ENCODE measurements at regions not wholly inside any gene's neighbourhood (a gene's known extent, or its start where the extent isn't known, plus 50 kb on each side); places are given as distances from the start of the nearest gene placed in this dataset.
A peak's percentile ranks its signal among the peaks of the same experiment; 100 is the strongest.

DNA sequence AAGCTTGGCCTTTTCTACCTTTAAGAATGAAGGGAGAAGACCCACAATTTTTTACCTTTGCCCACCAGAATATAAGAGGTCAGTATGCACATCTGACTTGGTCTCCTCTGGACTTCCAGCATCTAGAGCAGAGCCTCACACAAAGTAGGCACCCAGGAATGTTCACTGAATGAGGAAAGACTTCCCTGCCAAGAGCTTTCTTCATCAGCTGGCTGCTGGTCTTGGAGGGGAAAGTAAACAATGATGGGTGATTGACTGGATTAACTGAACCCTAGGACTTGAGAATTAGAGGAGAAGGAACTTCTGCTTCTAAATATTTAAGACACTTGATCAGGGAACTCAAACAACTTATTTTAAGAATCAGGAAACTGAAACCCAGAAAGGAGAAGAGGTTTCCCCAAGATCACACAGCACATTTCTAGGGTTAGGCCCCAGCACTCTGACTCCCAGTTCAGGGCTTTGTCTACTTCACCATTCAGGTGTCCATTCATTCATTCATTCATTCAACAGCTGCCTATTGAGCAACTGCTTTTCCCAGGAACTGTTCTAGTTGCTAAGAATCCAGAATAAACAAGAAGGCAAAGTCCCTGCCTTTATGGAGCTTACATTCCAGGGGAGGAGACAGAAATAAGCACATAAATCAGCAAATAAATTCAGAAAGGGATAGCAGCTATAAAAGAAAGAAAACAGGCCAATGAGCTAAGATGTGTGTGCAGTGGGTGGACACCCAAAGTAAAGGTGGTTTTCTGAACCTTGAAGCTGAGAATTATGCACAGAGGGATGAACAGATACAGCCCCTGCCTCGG, 216.9 kb upstream of the LRFN2 start:
- no peaks in the 10 kb centered on the region for H3K4me1 Mint-ChIP-seq (ENCODE audit: low read depth)
- no peaks in the 10 kb centered on the region for H3K9me3 Mint-ChIP-seq (ENCODE audit: low read depth)
- no peak overlapping the region for H3K27ac Mint-ChIP-seq
- no peaks in the 10 kb centered on the region for H3K36me3 Mint-ChIP-seq
- no peak overlapping the region for H3K4me3 Mint-ChIP-seq
- H3K27me3 Mint-ChIP-seq: no peaks in the 10 kb centered on the region

DNA sequence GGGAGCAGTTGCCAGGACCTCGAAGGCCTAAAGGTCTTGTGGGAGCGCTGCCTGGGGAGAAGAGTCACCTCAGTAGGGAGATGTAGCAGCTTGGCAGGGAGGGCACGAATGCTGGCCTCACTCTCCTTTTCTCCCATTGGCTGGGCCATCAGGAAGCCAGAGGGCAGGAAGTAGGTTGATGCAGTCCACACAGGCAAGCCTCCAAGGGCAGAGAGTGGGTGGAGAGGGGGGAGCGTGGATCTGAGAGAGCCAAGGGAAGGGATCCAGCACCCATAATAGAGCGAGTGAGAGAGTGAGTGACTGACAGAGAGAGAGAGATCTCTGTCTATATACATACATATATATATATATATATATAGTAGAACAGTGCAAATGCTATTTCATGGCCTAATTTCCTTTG, 215.3 kb upstream of the LRFN2 start:
- H3K27ac Mint-ChIP-seq: no peak overlapping the region
- H3K36me3 Mint-ChIP-seq: no peaks in the 10 kb centered on the region
- H3K4me3 Mint-ChIP-seq: no peak overlapping the region
- no peaks in the 10 kb centered on the region for H3K9me3 Mint-ChIP-seq (ENCODE audit: low read depth)
- H3K27me3 Mint-ChIP-seq: no peaks in the 10 kb centered on the region
- no peaks in the 10 kb centered on the region for H3K4me1 Mint-ChIP-seq (ENCODE audit: low read depth)

DNA sequence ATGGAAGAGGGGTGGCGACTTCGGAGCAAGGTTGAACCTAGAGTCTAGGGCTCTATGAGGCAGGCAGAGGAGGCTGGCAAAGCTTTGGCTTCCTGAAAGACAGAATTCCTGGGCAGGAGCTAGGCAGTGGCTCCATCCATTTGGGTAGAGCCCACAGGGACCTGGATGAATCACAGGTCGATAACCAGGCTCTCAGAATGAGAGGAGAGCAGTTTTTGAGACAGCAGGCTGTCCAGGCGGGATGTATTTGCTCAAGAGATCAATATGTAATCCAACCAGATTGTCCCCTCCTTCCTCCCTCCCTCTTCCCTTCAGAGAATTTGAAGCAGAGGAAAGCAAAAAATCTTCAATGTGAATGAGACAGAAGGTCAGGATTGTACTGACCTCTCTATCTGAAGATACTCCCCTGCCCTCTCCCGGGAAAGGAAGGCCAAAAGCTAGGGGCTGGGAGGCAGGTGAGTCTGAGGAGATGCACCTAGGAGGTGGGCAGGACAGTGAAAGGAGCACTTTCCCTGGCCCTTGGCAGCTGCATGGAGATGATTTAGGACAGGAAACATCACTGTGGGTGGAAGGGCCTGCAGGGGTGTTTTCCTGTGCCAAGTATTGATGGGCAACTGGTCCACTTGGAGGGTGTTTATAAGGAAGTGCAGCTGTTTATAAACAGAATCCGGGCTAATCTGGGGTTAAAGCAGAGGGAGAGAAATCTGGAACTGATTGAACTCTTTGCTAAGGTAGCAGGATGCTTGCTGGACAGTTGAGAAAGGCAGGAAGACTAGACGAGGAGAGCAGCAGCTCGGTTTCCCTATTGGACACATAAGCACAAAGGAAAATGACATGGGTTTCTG, 212.4 kb upstream of the LRFN2 start:
- Mint-ChIP-seq H3K4me1 (ENCODE audit: low read depth) (no peaks in the 10 kb centered on the region), H3K36me3 (no peaks in the 10 kb centered on the region), H3K27ac (no peak overlapping the region), H3K27me3 (no peaks in the 10 kb centered on the region), H3K4me3 (no peak overlapping the region), H3K9me3 (ENCODE audit: low read depth) (no peaks in the 10 kb centered on the region)

DNA sequence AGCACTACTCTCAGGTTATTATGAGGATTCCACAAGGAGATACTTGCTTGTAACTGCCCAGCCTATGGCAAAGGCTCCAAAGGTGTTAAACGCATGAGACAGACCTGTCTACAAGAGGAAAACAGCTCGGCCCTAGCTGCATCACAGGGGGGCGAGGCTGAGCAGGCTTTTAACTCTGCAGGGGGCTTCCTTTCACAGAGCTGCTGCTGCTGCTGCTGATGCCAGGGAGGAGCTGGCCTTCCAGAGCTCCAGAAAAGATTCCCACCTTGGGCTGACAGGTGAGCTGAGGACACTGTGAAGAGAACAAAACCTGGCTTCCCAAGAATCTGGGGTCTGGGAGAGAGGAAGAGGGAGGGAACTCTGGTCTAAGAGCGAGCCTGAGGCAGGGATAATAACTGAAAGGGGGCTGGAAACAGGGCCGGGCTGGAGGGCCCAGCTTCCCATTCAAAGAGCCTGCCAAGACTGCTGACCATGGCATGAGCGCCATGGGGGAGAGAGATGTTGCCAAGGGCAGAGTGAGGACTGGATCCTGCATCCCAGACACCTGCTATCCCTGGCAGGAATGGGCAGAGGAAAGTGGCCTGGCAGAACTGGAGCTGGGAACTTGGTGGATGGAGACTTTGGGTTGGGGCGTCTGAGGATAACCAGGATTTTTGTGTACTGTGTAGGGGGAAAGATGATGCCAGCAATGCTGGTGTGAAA, 211.1 kb upstream of the LRFN2 start:
- no peaks in the 10 kb centered on the region for H3K36me3 Mint-ChIP-seq
- H3K4me3 Mint-ChIP-seq: no peak overlapping the region
- H3K27me3 Mint-ChIP-seq: no peaks in the 10 kb centered on the region
- H3K27ac Mint-ChIP-seq: no peak overlapping the region
- no peaks in the 10 kb centered on the region for H3K4me1 Mint-ChIP-seq (ENCODE audit: low read depth)
- no peaks in the 10 kb centered on the region for H3K9me3 Mint-ChIP-seq (ENCODE audit: low read depth)

DNA sequence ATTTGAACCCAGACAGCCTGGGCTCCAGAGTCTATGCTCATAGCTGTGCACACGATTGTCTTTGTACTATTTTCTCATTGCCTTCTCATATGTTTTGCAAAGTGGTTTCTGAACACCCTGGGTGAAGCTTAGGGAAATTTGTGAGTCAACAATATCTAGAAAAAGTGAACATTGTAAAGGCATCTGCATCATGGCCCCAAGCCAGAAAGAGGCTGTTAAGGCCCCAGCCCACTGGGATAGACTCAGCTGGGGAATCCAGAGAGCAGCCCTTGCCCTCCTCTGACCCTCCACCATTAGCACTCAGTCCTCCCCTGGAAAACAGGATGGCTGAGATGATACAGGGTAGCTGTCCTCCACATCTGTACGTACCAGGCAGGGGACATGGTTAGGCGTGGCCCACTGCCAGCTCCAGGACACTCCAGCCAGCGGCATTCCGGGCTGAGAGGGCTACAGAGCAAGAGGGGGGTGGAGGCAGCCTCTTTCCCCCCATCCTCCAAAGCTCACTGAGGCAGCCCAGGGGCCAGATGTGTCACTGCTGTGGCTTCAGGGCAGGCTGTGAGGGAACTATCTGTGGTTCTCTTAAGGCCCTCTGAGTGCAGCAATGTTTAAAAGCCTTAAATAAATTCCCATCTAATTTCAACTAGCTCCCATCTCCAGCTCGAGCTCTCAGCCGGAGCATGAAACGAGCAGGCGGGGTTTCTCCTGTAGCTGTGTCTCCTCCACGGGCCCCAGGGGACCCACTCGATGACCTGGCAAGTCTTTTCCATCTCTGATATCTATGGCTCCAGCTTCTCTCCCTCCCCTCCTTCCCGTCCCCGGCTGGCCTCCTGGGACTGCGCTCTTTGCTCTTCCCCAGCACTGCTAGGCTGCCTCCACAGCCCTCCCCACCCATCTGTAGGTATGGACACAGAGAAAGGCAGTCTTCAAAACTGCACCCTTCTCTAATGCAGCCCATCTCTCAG, 209.4 kb upstream of the LRFN2 start:
- no peak overlapping the region for H3K27ac Mint-ChIP-seq
- H3K9me3 Mint-ChIP-seq (ENCODE audit: low read depth): no peaks in the 10 kb centered on the region
- no peak overlapping the region for H3K4me3 Mint-ChIP-seq
- H3K4me1 Mint-ChIP-seq (ENCODE audit: low read depth): no peaks in the 10 kb centered on the region
- H3K36me3 Mint-ChIP-seq: no peaks in the 10 kb centered on the region
- no peaks in the 10 kb centered on the region for H3K27me3 Mint-ChIP-seq

DNA sequence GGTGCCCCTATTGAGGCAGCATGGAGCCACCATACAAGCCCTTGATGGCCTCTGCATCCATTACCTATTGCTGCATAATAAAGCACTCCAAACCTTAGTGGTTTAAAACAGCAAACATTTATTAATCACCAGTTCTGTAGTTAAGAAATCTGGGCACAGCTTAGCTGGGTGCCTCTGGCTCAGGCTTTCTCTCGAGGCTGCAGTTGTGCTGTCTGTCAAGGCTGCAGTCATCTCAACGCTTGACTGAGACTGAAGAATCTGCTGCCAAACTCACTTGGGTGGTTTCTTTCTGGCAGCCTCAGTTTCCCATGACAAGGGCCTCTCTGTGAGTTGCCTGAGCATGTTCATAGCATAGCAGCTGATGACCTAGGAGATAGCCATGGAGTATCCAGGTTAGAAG, 207.4 kb upstream of the LRFN2 start:
- Mint-ChIP-seq H3K27me3 (no peaks in the 10 kb centered on the region), H3K4me1 (ENCODE audit: low read depth) (peaks cover 2% of the 10 kb centered on the region), H3K4me3 (no peak overlapping the region), H3K9me3 (ENCODE audit: low read depth) (no peaks in the 10 kb centered on the region), H3K27ac (no peak overlapping the region), H3K36me3 (no peaks in the 10 kb centered on the region)

DNA sequence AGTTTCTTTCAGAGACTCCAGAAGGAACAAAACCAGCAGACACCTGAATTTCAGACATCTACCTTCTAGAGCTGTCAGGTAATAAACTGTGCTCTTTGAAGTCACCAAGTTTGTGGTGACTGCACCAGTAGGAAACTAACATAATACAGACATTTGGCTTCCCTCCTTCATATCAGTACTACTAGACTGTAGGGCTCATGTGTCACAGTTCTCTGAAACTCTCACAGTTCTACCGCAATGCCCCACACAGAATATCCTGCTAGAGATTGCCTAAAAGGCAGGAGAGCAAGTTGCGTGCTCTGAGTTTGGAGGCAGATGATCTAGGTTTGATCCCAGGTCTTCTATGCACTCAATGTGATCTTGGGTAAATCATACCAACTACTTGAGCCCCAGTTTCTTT, 205.0 kb upstream of the LRFN2 start:
- peaks cover 16% of the 10 kb centered on the region for H3K4me1 Mint-ChIP-seq (ENCODE audit: low read depth)
- H3K4me3 Mint-ChIP-seq: no peak overlapping the region

DNA sequence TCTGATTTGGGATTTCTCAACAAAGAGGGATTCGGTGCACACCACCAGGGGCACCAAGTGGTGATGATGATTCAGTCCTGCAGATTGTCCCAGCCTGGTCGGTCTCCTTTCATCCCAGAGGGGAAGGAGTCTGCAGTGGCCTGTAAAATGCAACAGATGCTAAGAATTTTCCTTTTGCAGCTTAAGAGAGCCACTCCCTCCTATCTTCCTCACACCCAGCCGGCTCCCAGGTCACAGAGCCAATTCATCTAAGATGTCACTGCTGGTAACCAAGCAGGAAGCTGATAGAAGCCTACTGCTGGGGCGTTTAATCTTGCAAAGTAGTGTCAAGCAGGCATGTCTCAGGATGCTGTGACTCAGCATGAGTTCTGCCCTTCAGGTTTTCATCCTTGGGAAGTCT, 203.8 kb upstream of the LRFN2 start:
- H3K4me3 Mint-ChIP-seq: no peak overlapping the region
- H3K27ac Mint-ChIP-seq: no peak overlapping the region
- no peaks in the 10 kb centered on the region for H3K27me3 Mint-ChIP-seq
- H3K36me3 Mint-ChIP-seq: no peaks in the 10 kb centered on the region
- peaks cover 16% of the 10 kb centered on the region for H3K4me1 Mint-ChIP-seq (ENCODE audit: low read depth)
- no peaks in the 10 kb centered on the region for H3K9me3 Mint-ChIP-seq (ENCODE audit: low read depth)

More for the DNA sequence above, 205.0 kb upstream of the LRFN2 start:
- Mint-ChIP-seq H3K27ac (no peak overlapping the region), H3K27me3 (no peaks in the 10 kb centered on the region), H3K36me3 (no peaks in the 10 kb centered on the region), H3K9me3 (ENCODE audit: low read depth) (no peaks in the 10 kb centered on the region)

DNA sequence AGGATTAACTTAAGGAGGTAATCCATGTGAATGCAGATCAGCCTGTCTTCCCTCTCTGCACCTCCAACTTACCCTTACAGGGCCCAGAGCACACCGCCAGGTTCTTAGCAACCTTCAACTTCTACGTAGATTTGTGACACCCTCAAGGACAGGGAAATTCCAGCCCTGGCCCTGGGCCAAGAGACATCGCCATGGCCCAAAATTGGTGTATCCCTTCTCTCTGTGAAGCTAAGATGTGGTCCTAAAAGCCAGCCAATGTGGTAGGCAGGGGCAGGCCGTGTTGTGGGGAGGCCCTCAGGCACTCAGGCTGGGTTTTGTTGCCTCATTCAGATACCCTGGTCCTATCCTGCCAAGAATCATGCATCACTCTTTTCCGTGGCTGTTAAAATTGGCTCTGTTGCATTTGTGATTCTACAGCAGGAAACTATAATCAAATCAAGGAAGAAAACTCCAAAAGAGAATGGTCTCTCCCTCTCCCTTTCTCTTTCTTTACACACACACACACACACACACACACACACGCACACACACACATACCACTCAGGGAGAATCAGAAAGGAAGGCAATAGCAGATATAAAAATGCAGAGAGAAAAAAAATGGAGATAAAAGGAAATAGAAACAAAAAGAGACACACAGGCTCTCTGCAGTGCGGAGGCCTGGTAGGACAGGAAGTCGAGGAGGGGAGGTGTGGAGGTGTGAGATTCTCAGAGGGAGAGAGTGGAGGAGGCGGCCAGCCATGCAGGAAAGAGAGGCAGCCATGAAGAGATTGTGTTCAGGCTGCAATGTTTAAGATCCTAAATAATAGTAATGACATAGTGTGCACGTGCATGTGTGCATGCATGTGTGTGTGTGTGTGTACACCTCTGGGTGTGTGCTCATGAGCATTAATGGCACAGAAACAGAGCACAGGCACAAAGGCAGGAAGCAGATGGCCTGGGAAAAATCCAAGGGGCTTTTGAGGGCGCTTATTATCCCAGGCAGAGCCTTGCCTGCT, 201.8 kb upstream of the LRFN2 start:
- no peak overlapping the region for H3K4me3 Mint-ChIP-seq
- H3K36me3 Mint-ChIP-seq: no peaks in the 10 kb centered on the region

DNA sequence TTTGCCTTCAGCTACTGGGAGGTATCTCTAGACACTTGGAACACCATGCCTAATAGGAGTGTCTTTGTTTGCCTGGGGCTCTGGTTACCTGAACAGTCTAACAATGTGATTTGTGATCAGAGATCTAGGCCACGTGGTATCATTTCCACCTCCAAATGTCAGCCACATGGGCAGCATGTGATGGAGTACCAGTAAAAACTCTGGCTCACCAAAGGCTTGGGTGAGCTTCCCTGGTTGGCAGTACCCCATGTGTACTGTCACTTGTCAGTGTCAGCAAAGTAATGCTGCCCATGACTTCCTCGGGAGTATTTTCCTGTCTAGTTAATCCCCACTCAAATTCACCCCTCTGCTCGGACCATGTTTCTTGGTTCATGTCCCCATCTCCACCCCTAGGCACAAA, 195.2 kb upstream of the LRFN2 start:
- Mint-ChIP-seq H3K4me1 (ENCODE audit: low read depth) (no peaks in the 10 kb centered on the region), H3K27me3 (no peaks in the 10 kb centered on the region), H3K9me3 (ENCODE audit: low read depth) (no peaks in the 10 kb centered on the region), H3K27ac (no peak overlapping the region), H3K36me3 (no peaks in the 10 kb centered on the region), H3K4me3 (no peak overlapping the region)

More for the DNA sequence above, 201.8 kb upstream of the LRFN2 start:
- H3K27ac Mint-ChIP-seq: peak overlapping the region; percentile 66
- no peaks in the 10 kb centered on the region for H3K9me3 Mint-ChIP-seq (ENCODE audit: low read depth)
- H3K27me3 Mint-ChIP-seq: no peaks in the 10 kb centered on the region
- peaks cover 16% of the 10 kb centered on the region for H3K4me1 Mint-ChIP-seq (ENCODE audit: low read depth)

DNA sequence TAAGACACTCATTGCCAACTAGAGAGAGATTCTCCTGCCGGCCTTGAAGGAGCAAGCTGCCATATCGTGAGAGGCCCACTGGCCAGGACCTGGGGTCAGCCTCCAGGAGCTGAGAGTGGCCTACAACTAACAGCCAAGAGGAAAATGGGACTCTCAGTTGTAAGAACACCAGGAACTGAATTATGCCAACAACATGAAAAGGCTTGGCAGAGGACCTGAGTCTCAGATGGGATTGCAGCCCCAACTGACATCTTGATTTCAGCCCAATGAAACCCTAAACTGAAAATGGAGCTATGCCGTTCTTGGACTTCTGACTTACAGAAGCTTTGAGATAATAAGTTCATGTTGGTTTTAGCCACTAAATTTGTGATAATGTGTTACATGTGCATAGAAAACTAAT, 193.5 kb upstream of the LRFN2 start:
- H3K4me3 Mint-ChIP-seq: no peak overlapping the region
- H3K27me3 Mint-ChIP-seq: no peaks in the 10 kb centered on the region
- H3K27ac Mint-ChIP-seq: no peak overlapping the region
- no peaks in the 10 kb centered on the region for H3K36me3 Mint-ChIP-seq
- no peaks in the 10 kb centered on the region for H3K9me3 Mint-ChIP-seq (ENCODE audit: low read depth)
- H3K4me1 Mint-ChIP-seq (ENCODE audit: low read depth): no peaks in the 10 kb centered on the region

DNA sequence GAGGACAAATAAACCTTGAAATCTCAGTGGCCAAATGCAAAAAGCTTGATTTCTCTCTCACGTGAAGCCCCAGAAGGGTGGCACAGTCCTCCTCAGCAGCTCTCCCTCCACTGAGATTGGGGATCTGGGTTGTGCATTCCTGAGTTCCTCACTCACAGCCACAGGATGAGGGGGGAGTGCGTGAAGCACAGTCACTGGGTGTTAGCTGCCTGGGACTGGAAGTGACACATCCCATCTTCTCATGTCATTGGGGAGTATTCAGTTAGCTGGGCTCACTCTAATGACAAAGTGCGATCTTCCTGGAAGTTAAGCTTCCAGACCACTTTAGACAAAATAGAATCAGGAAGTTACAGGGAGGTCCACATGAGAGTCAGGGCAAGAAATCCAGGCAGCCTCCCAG, 192.2 kb upstream of the LRFN2 start:
- H3K36me3 Mint-ChIP-seq: no peaks in the 10 kb centered on the region
- H3K4me1 Mint-ChIP-seq (ENCODE audit: low read depth): no peaks in the 10 kb centered on the region
- no peak overlapping the region for H3K4me3 Mint-ChIP-seq
- no peaks in the 10 kb centered on the region for H3K27me3 Mint-ChIP-seq
- H3K9me3 Mint-ChIP-seq (ENCODE audit: low read depth): no peaks in the 10 kb centered on the region
- no peak overlapping the region for H3K27ac Mint-ChIP-seq

DNA sequence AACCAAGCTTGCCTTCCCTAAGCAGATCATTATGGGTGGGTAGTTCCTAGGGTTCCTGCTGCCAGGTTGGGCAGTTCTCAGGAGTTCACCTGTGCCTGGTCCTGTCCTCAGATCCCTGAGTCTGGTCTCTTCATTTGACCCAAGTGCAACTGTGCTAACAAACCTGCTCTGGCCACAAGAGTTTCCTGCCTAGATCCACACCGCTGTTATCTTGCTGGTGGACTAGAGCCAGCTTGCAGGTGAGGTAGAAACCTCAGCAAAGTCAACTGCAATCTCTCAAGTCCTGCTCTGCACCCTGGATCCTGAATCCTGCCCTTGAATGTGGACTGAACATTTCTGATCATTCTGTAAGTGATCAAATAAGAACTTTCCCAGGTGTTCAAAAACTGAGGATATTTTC, 191.8 kb upstream of the LRFN2 start:
- H3K9me3 Mint-ChIP-seq (ENCODE audit: low read depth): no peaks in the 10 kb centered on the region
- no peak overlapping the region for H3K4me3 Mint-ChIP-seq
- H3K36me3 Mint-ChIP-seq: no peaks in the 10 kb centered on the region
- H3K4me1 Mint-ChIP-seq (ENCODE audit: low read depth): no peaks in the 10 kb centered on the region
- H3K27ac Mint-ChIP-seq: no peak overlapping the region
- H3K27me3 Mint-ChIP-seq: no peaks in the 10 kb centered on the region

Data from activated naive CD8-positive, alpha-beta T cell (primary cell).